NCI-H524 treated with DMSO at 0.1 percent for 48 hours (cell line): ENCODE measurements at regions not wholly inside any gene's neighbourhood (a gene's known extent, or its start where the extent isn't known, plus 50 kb on each side); places are given as distances from the start of the nearest gene placed in this dataset.

Source experiments
- DNase-seq: peaks from one replicate; lab custom pipeline; 2025; lab: John Stamatoyannopoulos, UW

- DNase-seq, result no peak
These were observed 838.2 kb downstream of the SLITRK6 start for GRCh38 chr13:84961023-84961422.

DNA sequence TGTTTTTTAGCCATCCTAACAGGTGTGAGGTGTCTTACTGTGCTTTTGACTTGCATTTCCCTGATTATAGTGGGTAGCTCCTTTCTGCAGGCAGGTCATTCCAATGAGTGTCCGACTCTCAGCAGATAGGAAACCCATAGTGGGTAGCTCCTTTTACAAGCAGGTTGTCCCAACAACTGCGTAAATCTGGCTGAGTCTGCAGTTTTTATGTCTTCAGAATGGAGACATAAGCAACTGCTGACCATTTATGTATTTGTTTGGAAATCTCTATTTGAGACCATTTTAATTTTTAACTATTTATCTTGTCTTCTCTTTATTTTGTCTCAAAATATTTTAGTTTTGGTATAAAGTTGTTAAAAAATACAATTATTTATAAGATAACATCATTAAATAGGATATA is 839.4 kb downstream of the SLITRK6 start:
- no peak for DNase-seq

GRCh38 chr13:84954636-84955035 is 844.6 kb downstream of the SLITRK6 start:
- DNase-seq, result no peak

- no peak for DNase-seq
These were observed 848.1 kb downstream of the SLITRK6 start for GRCh38 chr13:84951128-84951527.

DNA sequence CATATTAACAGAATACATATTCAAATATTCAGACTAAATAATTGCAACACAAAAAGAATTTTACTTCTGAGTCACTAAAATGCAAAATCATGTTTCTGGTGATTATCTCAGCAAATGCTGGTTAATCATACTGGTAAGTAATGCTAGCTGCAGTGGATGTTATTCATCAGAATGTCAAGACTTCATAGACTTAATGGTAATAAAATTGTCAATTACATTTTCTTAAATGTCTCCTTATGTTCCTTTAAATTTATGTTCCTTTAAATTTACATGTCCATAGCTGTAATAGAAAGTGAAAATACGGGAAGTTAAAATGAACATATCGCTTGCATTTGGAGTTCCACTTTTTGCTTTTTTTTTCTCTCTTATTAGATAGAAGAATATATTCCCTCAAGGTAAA is 853.0 kb downstream of the SLITRK6 start:
- no peak for DNase-seq

DNA sequence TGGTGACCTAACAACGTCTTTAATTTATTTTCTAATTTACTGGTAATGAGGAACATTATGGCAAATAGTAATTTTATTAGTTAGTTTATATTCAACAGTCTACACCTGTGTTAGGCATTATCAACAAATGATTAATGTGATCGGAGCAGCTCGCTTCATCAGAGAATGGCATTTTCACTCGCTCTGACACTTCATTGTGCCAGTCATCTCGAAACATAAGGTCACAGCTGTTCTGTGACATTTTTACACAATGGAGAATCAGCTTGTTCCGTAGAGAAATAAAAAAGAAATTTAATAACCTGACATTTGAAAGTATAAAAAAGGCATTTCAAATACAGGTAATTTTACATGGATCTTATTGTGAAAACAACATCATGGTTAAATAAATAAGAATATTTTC is 858.4 kb downstream of the SLITRK6 start:
- no peak for DNase-seq

GRCh38 chr13:84940167-84940566 is 859.1 kb downstream of the SLITRK6 start:
- no peak for DNase-seq

GRCh38 chr13:84934911-84935310 is 864.3 kb downstream of the SLITRK6 start:
- no peak for DNase-seq

DNA sequence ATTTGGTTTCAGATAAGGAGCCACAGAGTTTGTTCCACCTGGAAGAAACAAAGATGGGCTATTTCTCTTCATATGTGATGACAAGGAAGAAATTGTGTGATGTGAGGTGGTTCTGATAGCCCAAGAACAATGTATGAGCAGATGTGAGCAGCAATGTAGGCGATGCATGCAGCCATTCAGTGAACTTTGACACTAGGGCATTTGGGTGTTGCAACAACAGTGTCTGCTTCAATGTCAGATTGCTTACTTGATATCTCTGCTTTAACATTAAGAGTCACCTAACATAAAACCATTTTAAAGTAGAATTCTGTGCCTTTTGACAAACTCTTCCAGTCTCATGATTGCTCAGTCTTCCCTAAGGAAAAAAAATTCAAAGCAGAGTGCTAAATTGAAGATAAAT is 865.4 kb downstream of the SLITRK6 start:
- no peak for DNase-seq

DNA sequence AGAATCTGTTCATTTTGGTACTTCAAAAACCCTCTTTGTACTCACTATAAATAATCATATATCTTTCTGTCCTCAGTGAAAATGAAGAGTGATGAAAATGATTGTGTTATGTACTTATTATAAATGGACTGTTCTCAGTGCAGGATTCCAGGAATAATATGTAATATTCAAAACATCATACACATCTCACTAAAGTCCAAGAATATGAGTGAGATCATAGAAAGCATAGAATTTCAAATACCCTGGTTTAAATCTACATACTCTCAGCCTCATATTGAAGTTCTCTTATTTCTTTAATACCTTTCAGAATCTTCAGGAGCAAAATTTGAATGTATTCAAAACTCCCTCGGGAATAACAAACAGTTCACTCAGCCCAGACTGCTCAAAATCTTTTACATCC is 868.0 kb downstream of the SLITRK6 start:
- no peak for DNase-seq

- no peak for DNase-seq
These were observed 871.6 kb downstream of the SLITRK6 start for GRCh38 chr13:84927442-84928169.

DNA sequence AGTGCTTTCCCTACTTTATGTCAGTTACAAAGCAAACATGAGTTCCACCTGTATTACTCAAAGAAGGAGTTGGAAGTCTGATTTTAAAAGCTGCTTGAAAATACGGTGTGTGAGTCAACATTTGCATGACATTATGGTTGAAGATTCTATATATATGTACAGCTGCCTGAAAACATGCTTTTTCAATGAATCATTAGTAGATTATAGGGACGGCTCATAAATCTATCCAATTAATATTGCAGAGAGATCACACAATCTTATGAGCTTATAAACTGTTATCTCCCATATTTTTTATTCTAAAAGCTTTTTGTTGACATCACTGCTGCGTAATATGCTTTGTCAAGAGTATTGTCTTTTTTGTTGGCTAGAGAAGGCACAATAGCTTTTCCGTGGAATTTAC is 873.8 kb downstream of the SLITRK6 start:
- DNase-seq, result no peak

DNA sequence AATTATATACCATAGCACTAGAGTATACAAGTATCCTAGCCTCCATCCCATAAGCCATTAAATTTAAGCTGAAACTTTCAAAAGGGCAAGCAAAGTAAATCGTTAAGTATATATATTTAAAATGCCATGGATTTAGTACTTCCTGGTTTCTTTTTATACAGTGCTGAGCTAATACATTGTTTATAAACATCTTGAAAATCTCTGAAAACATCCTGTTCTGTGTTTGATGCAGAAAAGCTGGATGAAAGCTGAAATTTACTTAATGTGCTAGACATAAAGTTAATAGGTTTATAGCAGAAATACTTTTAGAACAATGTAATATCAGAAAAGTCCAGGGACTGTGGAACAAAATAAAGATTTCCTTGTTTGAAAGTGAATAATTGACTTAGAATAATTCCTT is 875.4 kb downstream of the SLITRK6 start:
- DNase-seq, result no peak

GRCh38 chr13:84917252-84917878 is 881.9 kb downstream of the SLITRK6 start:
- DNase-seq, result no peak

DNA sequence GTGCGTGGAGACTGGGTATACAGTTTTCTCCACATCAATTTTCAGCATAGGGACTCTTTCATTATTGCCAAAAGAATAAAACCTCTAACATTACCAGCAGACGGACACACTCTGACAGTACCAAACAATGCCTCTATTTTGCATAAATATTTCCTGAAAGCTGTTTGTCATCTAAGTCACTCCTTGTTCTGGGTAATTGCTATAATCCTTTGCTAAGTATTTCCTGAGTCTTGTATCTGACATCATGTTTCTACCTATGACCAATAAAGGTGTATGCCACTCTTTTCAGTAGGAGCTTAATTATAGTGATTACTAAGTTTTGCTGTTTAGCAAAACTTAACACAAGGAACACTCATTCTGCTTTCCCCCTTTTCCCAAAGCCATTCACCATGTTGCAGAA is 886.5 kb downstream of the SLITRK6 start:
- no peak for DNase-seq

DNA sequence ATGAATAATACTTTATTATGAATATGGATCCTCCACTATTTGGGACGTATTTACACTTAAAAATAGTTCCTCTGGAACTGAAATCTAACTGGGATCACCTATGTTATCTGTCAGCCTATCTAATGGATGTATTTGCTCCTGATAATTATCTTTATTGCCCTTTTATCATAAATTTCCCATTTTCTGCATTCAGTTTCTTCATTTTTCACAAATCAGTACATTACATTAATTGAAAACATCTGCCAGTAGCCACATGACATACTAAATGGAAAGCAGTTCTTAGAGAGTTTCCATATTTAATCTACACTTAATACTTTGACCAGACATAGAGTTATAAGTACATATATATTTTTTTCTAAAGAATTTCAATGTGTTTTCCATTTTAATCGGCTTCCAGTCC is 888.8 kb downstream of the SLITRK6 start:
- no peak for DNase-seq

DNA sequence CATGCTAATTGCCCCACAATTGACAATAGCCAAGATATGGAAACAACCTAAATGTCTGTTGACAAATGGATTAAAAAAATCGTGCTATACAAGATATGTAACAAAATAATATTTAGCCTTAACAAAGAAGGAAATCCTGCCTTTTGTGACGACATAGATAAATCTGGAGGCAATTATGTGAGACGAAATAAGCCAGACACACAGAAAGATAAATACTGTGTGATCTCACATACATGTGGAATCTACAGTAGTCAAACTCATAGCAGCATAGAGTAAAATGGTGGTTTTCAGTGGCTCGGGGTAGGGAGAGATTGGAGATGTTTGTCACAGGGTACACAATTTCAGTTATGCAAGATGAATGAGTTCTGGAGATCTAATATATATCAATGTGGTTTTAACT is 895.8 kb downstream of the SLITRK6 start:
- no peak for DNase-seq

DNA sequence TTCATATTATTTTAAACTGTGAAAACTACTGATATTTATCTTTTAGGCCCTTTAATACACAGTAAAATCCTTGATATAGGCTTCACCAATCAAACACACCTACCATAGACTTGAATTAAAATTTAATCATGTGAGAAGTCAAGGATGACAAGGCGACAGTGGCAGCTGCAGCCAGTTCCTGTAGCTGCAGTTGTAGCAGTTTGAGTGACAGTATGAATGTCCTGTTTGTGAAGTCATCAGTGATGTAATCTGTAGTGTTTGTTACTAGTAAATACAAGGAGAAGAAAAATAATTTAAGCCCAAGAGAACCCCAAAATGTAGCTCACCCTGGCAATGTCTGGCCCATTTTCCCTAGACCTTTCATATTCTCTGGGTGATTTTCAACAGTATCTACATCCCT is 897.0 kb downstream of the SLITRK6 start:
- no peak for DNase-seq

DNA sequence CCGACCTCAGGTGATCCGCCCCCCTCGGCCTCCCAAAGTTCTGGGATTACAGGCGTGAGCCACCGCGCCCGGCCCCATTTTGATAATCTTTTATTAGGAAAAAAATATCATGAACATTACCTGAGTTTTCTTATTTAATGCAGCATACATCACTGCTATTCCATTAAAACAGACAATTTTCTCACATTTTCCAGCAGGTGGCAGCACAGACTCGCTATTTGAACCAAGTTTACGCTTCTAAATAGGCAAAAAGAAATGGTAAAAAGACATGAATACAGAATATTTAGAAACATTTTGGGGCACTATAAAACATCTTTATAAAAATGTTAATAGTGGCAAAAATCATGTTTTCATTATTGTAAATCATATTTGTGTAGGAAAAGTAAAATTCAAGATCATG is 903.1 kb downstream of the SLITRK6 start:
- DNase-seq, result no peak

GRCh38 chr13:84894749-84895148 is 904.5 kb downstream of the SLITRK6 start:
- no peak for DNase-seq

GRCh38 chr13:84885868-84886267 is 913.4 kb downstream of the SLITRK6 start:
- no peak for DNase-seq

GRCh38 chr13:84873951-84874350 is 925.3 kb downstream of the SLITRK6 start:
- no peak for DNase-seq

DNA sequence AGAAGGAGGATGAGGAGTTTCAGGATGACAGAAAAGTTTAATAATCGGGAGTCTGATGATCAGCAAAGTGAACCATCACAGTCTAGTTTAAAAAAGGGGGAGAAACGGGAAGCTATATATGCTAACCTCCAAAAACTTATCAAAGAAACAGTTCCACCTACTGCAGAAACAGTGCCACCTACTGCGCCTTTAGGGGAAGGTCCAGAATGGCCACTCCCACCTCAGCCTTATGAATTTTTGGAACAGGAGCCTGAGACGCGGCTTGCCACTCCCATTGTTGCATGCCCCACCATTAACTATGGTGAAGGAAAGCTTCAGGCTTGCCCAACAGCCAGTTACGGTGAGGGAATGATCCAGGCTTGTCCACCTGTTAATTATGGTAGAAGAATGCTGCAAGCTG is 929.0 kb downstream of the SLITRK6 start:
- no peak for DNase-seq

DNA sequence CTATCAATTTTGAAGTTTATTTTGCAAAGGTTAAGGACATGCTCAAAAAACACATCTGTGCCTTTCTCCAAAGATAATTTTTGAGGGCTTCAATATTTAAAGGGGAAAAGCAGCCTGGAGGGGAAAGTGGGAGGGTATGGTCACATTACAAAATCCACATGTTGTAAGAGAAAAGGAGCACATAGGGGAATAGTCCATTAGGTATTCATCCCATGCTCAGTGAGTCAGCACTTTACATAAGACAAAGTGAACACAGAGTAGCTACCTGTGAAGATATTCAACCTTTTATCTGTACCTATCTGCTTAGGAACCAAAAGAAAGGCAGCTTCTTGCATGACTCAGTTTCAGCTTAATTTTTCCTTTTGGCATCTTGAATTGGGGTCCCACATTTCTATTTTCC is 932.0 kb downstream of the SLITRK6 start:
- no peak for DNase-seq
